ENCODE measurements at regions not wholly inside any gene's neighbourhood (a gene's known extent, or its start where the extent isn't known, plus 50 kb on each side); places are given as distances from the start of the nearest gene placed in this dataset.

DNA sequence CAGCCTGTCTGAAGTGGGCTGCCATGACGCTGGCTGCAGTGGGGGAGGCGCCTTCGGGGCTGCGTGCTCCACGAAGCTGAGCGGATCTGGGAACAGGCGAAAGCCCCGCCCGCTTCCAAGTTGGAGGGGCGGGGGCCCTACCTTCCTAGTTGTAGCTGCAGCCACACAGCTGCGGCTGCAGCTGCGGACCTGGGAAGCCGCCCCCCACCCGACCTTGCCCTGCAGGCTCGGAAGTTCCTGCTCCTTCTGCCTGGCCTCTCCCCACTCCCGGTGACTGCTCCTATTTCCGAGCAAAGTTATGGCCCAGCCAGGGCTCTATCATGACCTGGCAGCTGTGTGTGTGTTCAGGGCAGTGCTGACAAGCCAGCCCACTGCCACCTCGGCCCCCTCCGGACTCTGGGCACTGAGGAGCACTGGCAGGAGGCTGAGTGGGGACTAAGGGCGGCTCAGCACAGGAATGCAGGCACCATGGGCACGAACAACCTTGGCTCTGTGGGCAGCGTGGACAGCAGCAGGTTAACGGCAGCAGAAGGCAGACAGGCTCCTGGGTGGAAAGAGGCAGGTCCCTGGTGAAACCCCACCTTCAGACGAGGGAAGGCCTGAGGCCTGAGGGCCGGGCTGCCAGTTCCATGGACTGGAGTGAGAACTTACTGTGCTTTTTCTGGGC lies 352.4 kb upstream of the TMCO5A start:
- Histone ChIP-seq H2BK15ac (ENCODE audit: low read depth, low read length) (no peak overlapping the region), H4K5ac (ENCODE audit: insufficient read length, low read depth, low read length) (no peak overlapping the region), H3K4me2 (ENCODE audit: insufficient read depth, insufficient read length, low read length) (no peak overlapping the region), H3K4ac (ENCODE audit: low read depth, low read length) (no peak overlapping the region), H3K14ac (ENCODE audit: insufficient read depth, low read length) (no peak overlapping the region), H3K9ac (ENCODE audit: extremely low read depth, insufficient read length, low read length) (no peak overlapping the region), H3K27ac (ENCODE audit: insufficient read length, low read depth, low read length) (no peak overlapping the region), H4K91ac (ENCODE audit: insufficient read length, low read depth, low read length) (no peak overlapping the region), H3T11ph (ENCODE audit: low read length) (no peak overlapping the region), H3K18ac (ENCODE audit: insufficient read length, low read depth, low read length) (no peak overlapping the region), H3K9me3 (ENCODE audit: control insufficient read depth, low read depth, low read length) (no peaks in the 10 kb centered on the region), H2AFZ (ENCODE audit: low read length) (no peak overlapping the region), H2BK5ac (ENCODE audit: insufficient read length, low read length) (no peak overlapping the region), H3K4me1 (ENCODE audit: insufficient read depth, low read length) (no peaks in the 10 kb centered on the region), H3K79me2 (ENCODE audit: insufficient read depth, low read length) (no peaks in the 10 kb centered on the region), H2BK20ac (ENCODE audit: low read depth, low read length, poor library complexity, severe bottlenecking) (no peak overlapping the region), H3K23ac (ENCODE audit: insufficient read length, low read depth, low read length) (no peak overlapping the region), H3K27me3 (ENCODE audit: insufficient read depth, low read length) (no peaks in the 10 kb centered on the region), H4K20me1 (ENCODE audit: control insufficient read depth, insufficient read depth, insufficient read length) (no peaks in the 10 kb centered on the region), H2BK120ac (ENCODE audit: low read depth, low read length, poor library complexity, severe bottlenecking) (no peak overlapping the region), H2AK5ac (ENCODE audit: insufficient read length, low read length) (no peak overlapping the region), H3K79me1 (ENCODE audit: insufficient read depth, low read depth, low read length, poor library complexity, severe bottlenecking) (no peaks in the 10 kb centered on the region), H3K23me2 (ENCODE audit: insufficient read length, low read depth, low read length, poor library complexity, severe bottlenecking) (no peaks in the 10 kb centered on the region), H2BK12ac (ENCODE audit: insufficient read length, low read depth, low read length) (no peak overlapping the region), H4K8ac (replicated peaks; ENCODE audit: insufficient read length, low read depth, low read length) (no peak overlapping the region), H3K56ac (ENCODE audit: insufficient read length, low read depth, low read length) (no peak overlapping the region)
- H3K27me3 Mint-ChIP-seq (ENCODE audit: low read depth): no peaks in the 10 kb centered on the region
- TF ChIP-seq, protein P1, sequence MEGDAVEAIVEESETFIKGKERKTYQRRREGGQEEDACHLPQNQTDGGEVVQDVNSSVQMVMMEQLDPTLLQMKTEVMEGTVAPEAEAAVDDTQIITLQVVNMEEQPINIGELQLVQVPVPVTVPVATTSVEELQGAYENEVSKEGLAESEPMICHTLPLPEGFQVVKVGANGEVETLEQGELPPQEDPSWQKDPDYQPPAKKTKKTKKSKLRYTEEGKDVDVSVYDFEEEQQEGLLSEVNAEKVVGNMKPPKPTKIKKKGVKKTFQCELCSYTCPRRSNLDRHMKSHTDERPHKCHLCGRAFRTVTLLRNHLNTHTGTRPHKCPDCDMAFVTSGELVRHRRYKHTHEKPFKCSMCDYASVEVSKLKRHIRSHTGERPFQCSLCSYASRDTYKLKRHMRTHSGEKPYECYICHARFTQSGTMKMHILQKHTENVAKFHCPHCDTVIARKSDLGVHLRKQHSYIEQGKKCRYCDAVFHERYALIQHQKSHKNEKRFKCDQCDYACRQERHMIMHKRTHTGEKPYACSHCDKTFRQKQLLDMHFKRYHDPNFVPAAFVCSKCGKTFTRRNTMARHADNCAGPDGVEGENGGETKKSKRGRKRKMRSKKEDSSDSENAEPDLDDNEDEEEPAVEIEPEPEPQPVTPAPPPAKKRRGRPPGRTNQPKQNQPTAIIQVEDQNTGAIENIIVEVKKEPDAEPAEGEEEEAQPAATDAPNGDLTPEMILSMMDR (conservative IDR thresholded peaks at IDR 0.05): no peak
- H3K36me3 Mint-ChIP-seq (ENCODE audit: insufficient read depth in 1 of 3, low read depth in 3 of 3): peaks cover 2 to 15% (median 4%) of the 10 kb centered on the region in 3 experiments; a peak in 3 of 7 replicates
- no peak overlapping the region for H3K27ac Mint-ChIP-seq
- DNase-seq: peak; percentile 71
- no peaks in the 10 kb centered on the region for H3K4me1 Mint-ChIP-seq
- H3K9me3 Mint-ChIP-seq: peaks cover 12 to 15% of the 10 kb centered on the region in 2 experiments
- WGBS (ENCODE audit: extremely low coverage, insufficient read length, low lambda C conversion rate): no CpG with 5 or more reads among the region's 25 CpGs
- H3K4me3 Mint-ChIP-seq: no peak overlapping the region
